GM12865 (cell line): ENCODE measurements at regions not wholly inside any gene's neighbourhood (a gene's known extent, or its start where the extent isn't known, plus 50 kb on each side); places are given as distances from the start of the nearest gene placed in this dataset.

ENCODE experiments used
- DNase-seq: peaks from one replicate; pipeline ENCODE4 v3.0.0; 2010; ENCODE audit warnings: low read depth
- H3K4me3 ChIP-seq: 2 replicates; pipeline ENCODE4 v1.5.1; 2011; ENCODE audit warnings: mild to moderate bottlenecking, low read depth, low read length, control low read depth
- CTCF ChIP-seq: IDR thresholded peaks from 2 replicates; pipeline ENCODE4 v1.5.1; 2011; ENCODE audit warnings: low read length, control low read depth, low read depth, inconsistent platforms; ENCODE audit not compliant: insufficient read depth; ENCODE audit errors: missing control alignments

- TF ChIP-seq CTCF = no peak
- DNase-seq = no peak
- H3K4me3 ChIP-seq = no peak overlapping the region
These were observed 133.2 kb upstream of the INHBA start for GRCh38 chr7:41835976-41836530.

- TF ChIP-seq CTCF = no peak
- DNase-seq = no peak
- no peak overlapping the region for H3K4me3 ChIP-seq
These were observed 132.2 kb upstream of the INHBA start for GRCh38 chr7:41834805-41835694.

GRCh38 chr7:41832941-41833340, 130.1 kb upstream of the INHBA start:
- TF ChIP-seq CTCF = no peak
- no peak overlapping the region for H3K4me3 ChIP-seq
- DNase-seq = no peak

- H3K4me3 ChIP-seq = no peak overlapping the region
- DNase-seq = no peak
- no peak for TF ChIP-seq CTCF
These were observed 127.4 kb upstream of the INHBA start for GRCh38 chr7:41830271-41830670.

GRCh38 chr7:41828911-41829310, 126.0 kb upstream of the INHBA start:
- no peak overlapping the region for H3K4me3 ChIP-seq
- no peak for DNase-seq
- TF ChIP-seq CTCF = no peak

- no peak overlapping the region for H3K4me3 ChIP-seq
- peak; percentile 12 for DNase-seq
- no peak for TF ChIP-seq CTCF
These were observed 123.8 kb upstream of the INHBA start for GRCh38 chr7:41826641-41827040.
